Retinal pigment epithelial cell (primary cell): ENCODE measurements at regions not wholly inside any gene's neighbourhood (a gene's known extent, or its start where the extent isn't known, plus 50 kb on each side); places are given as distances from the start of the nearest gene placed in this dataset.
"Not testable (repeated sequence)": the region's sequence is repeated elsewhere in the genome, so short reads cannot be mapped to it uniquely, and the experiment has no call there.

Experiments used
- DNase-seq: peaks from one replicate; pipeline ENCODE4 v3.0.0-alpha.2; 2010; ENCODE audit warnings: low read depth
- H3K4me3 ChIP-seq: 2 replicates; pipeline ENCODE4 v1.5.1; 2011; ENCODE audit warnings: mild to moderate bottlenecking, low read length, control low read depth, moderate library complexity
- TF ChIP-seq, protein P1 (sequence below): conservative IDR thresholded peaks from 2 replicates; pipeline ENCODE4 v1.5.1; 2011; ENCODE audit warnings: low read depth, low read length, control low read depth, inconsistent platforms

DNA sequence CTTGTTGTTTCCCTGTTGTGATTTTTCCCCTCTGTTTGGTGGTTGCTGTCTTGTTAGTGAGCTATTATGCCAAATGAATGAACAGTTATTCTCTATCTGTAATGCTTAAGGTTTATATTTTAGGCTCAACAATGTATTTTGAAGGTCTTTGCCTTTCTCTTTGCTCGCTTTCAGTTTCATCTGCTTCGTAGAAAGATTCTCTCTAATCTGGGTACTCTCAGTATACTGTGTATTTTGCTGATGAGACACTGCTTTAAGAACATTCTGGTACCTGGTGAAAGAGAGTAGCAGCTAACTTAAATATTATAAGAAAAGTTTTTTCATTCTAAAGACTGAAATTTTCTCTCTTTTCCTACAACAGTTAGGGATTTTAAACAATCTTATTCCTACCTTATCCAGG lies 1274.7 kb upstream of the PABPC4L start:
- TF ChIP-seq, protein P1, sequence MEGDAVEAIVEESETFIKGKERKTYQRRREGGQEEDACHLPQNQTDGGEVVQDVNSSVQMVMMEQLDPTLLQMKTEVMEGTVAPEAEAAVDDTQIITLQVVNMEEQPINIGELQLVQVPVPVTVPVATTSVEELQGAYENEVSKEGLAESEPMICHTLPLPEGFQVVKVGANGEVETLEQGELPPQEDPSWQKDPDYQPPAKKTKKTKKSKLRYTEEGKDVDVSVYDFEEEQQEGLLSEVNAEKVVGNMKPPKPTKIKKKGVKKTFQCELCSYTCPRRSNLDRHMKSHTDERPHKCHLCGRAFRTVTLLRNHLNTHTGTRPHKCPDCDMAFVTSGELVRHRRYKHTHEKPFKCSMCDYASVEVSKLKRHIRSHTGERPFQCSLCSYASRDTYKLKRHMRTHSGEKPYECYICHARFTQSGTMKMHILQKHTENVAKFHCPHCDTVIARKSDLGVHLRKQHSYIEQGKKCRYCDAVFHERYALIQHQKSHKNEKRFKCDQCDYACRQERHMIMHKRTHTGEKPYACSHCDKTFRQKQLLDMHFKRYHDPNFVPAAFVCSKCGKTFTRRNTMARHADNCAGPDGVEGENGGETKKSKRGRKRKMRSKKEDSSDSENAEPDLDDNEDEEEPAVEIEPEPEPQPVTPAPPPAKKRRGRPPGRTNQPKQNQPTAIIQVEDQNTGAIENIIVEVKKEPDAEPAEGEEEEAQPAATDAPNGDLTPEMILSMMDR, result no peak
- no peak overlapping the region for H3K4me3 ChIP-seq
- DNase-seq, result no peak

DNA sequence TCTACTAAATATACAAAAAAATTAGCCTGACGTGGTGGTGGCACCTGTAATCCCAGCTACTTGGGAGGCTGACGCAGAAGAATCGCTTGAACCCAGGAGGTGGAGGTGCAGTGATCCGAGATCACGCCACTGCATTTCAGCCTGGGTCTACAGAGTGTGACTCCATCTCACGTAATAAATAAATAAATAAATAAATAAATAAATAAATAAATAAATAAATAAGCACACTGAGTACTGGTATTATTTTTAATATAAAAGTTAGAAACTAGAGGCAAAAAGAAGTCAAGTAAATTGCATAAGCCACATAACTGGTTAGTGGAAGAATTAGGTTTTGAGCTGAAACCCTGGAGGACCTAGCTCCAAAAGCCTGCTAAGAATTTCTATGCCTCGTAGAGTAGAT lies 1262.7 kb upstream of the PABPC4L start:
- no peak for DNase-seq
- H3K4me3 ChIP-seq, result no peak overlapping the region
- TF ChIP-seq, protein P1, result no peak

DNA sequence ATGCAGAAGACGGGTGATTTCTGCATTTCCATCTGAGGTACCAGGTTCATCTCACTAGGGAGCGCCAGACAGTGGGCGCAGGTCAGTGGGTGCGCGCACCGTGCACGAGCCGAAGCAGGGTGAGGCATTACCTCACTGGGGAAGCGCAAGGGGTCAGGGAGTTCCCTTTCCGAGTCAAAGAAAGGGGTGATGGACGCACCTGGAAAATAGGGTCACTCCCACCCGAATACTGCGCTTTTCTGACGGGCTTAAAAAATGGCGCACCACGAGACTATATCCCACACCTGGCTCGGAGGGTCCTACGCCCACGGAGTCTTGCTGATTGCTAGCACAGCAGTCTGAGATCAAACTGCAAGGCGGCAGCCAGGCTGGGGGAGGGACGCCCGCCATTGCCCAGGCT lies 1246.0 kb upstream of the PABPC4L start:
- DNase-seq, H3K4me3 ChIP-seq: not testable (repeated sequence)

DNA sequence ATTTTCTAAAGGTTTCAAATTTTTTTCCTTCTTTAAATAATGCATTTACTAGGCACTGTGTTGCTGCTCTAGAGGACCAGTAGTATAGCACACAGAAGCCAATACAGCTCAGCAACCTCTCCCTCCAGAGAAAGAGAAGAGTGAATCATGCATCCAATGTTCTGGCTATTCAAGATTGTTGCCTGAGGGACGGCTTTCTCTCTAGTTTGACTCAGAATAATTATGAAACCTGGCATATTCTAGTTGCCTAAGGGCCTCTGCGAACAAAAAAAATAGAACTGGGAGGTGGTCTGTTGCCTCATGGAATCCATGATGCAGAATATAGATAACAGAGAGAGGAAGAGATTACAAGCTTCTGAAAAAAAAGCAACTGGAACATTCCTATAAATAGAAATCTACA lies 1233.3 kb upstream of the PABPC4L start:
- TF ChIP-seq, protein P1, result no peak
- no peak overlapping the region for H3K4me3 ChIP-seq
- DNase-seq, result no peak

DNA sequence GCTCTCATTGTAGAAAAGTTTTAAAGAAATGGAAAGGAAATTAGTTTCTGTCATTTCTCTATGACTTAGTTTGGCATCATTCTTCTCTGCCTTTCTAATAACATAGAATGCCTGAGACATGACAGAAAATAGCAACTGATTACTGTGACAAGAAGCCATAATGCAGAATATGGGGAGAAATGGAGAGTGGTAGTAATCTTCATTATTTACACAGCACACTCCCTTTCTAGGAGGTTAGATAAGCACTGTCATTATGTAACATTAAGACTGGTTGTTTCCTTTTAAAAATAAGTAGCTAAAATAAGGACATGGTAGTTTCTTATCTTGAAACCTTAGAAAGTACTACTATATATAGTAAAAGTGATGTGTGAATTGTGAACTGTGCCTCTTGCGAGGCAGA lies 1227.9 kb upstream of the PABPC4L start:
- H3K4me3 ChIP-seq, result no peak overlapping the region
- TF ChIP-seq, protein P1, result no peak
- DNase-seq, result no peak

DNA sequence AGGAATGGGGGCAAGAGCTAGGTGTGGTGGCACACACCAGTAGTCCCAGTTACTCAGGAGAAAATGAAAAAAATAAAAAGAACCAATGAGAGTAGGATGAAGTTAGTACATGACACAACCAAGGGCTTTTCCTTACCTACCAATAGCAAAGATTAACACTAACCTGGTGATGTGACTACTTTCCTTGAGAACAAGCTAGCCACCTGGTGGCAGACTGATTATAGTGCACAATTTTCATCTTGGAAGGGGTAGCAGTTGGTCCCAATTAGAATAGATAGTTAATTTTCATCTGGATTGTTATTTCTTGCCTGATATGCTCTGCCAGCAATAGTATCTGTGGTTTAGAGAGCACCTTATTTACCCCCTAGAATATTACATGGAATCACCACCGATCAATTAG lies 1216.8 kb upstream of the PABPC4L start:
- DNase-seq, result no peak
- H3K4me3 ChIP-seq, result no peak overlapping the region
- TF ChIP-seq, protein P1, result peak; percentile 47

DNA sequence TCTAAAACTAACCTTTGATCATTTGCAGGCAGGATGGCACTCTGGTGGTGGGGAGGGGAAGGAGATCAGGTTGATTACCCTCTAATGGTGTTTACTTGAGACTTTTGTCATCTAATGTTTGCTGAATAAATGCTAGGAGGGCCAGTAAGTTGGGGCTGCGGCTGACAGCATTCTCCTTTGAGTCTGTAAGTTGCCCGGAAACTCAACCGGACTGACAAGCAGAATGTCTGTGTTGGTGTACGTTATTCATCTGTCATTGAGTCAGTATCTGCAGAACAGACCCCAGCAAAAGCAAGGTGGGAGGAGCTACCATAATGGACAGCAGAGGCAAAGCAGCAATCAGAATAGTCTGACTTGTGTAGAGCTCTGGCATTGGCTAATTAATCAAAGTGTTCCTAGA lies 1210.6 kb upstream of the PABPC4L start:
- DNase-seq, result no peak
- H3K4me3 ChIP-seq, result no peak overlapping the region
- TF ChIP-seq, protein P1, result no peak

DNA sequence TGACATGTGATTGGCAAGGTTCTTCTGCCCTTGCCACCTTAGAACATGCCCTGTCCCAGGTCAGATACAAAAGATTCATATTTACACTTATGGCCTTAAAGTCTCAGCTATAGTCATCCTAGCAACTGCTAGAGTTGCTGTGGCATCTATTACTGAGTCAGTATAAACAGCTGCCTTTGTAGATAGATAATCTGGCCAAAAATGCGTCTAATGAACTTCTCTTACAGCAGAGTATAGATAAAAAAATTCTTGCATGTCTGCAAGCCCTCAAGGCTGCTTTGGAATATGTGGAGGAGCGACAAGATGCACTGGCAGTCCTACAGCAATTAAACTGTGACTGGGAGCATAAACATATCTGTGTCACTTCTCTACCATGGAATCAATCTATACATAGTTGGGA lies 1209.7 kb upstream of the PABPC4L start:
- no peak overlapping the region for H3K4me3 ChIP-seq
- peak; percentile 10 for DNase-seq
- TF ChIP-seq, protein P1, result no peak

DNA sequence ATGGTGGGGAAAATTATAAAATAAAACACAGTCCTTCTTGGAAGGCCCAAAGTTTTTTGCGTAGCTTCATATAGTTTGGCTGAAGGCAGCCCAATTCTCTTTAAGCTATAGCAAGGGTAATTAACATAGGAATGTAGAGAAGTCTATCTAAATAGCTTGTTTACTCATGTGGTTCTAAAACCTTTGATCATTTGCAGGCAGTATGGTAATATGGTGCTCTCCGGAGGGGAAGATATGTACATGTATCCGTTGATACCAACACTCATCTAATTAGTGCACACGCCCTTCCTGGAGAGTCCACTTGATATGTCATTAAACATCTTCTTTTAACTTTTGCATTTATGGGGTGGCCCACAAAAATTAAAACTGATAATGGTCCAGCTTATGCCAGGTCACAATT lies 1207.7 kb upstream of the PABPC4L start:
- H3K4me3 ChIP-seq, DNase-seq: not testable (repeated sequence)
